ENCODE measurements at regions not wholly inside any gene's neighbourhood (a gene's known extent, or its start where the extent isn't known, plus 50 kb on each side); places are given as distances from the start of the nearest gene placed in this dataset.

DNA sequence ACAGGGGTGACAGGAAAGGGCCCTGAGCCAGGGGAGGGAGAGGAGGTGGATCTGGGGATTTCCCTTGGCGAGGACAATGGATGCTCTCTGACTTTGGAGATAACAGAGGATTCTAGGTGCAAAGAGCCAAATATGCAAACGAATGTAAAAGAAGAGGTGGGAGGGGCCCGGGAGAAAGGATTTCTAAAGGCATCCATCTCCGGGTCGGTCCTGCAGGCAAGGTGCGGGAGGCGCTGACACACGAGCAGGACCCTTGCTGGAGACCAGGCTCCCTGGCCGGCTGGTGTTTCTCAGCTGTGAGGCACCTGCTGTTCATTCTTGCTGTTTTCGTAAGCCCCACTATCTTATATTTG is 115.2 kb upstream of the TLE3 start:
- no peak for DNase-seq (ENCODE audit: low read depth)
- H3K4me3 ChIP-seq (ENCODE audit: low read length): no peak overlapping the region
- TF ChIP-seq, protein P1, sequence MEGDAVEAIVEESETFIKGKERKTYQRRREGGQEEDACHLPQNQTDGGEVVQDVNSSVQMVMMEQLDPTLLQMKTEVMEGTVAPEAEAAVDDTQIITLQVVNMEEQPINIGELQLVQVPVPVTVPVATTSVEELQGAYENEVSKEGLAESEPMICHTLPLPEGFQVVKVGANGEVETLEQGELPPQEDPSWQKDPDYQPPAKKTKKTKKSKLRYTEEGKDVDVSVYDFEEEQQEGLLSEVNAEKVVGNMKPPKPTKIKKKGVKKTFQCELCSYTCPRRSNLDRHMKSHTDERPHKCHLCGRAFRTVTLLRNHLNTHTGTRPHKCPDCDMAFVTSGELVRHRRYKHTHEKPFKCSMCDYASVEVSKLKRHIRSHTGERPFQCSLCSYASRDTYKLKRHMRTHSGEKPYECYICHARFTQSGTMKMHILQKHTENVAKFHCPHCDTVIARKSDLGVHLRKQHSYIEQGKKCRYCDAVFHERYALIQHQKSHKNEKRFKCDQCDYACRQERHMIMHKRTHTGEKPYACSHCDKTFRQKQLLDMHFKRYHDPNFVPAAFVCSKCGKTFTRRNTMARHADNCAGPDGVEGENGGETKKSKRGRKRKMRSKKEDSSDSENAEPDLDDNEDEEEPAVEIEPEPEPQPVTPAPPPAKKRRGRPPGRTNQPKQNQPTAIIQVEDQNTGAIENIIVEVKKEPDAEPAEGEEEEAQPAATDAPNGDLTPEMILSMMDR (IDR thresholded peaks at IDR 0.05; ENCODE audit: insufficient read depth, low read depth, low read length, missing control alignments): no peak

GRCh38 chr15:70212286-70212962 is 114.7 kb upstream of the TLE3 start:
- no peak for DNase-seq (ENCODE audit: low read depth)
- TF ChIP-seq, protein P1 (IDR thresholded peaks at IDR 0.05; ENCODE audit: insufficient read depth, low read depth, low read length, missing control alignments): no peak
- no peak overlapping the region for H3K4me3 ChIP-seq (ENCODE audit: low read length)

GRCh38 chr15:70210528-70210927 is 112.8 kb upstream of the TLE3 start:
- no peak overlapping the region for H3K4me3 ChIP-seq (ENCODE audit: low read length)
- DNase-seq (ENCODE audit: low read depth): no peak
- TF ChIP-seq, protein P1 (IDR thresholded peaks at IDR 0.05; ENCODE audit: insufficient read depth, low read depth, low read length, missing control alignments): no peak

GRCh38 chr15:70210076-70210475 is 112.4 kb upstream of the TLE3 start:
- H3K4me3 ChIP-seq (ENCODE audit: low read length): no peak overlapping the region
- TF ChIP-seq, protein P1 (IDR thresholded peaks at IDR 0.05; ENCODE audit: insufficient read depth, low read depth, low read length, missing control alignments): no peak
- no peak for DNase-seq (ENCODE audit: low read depth)

GRCh38 chr15:70209499-70209898 is 111.8 kb upstream of the TLE3 start:
- no peak overlapping the region for H3K4me3 ChIP-seq (ENCODE audit: low read length)
- no peak for DNase-seq (ENCODE audit: low read depth)
- TF ChIP-seq, protein P1 (IDR thresholded peaks at IDR 0.05; ENCODE audit: insufficient read depth, low read depth, low read length, missing control alignments): no peak

- no peak for DNase-seq (ENCODE audit: low read depth)
- no peak overlapping the region for H3K4me3 ChIP-seq (ENCODE audit: low read length)
- TF ChIP-seq, protein P1 (IDR thresholded peaks at IDR 0.05; ENCODE audit: insufficient read depth, low read depth, low read length, missing control alignments): no peak
Observed at GRCh38 chr15:70208332-70208731, 110.6 kb upstream of the TLE3 start.

- no peak for DNase-seq (ENCODE audit: low read depth)
- no peak overlapping the region for H3K4me3 ChIP-seq (ENCODE audit: low read length)
- TF ChIP-seq, protein P1 (IDR thresholded peaks at IDR 0.05; ENCODE audit: insufficient read depth, low read depth, low read length, missing control alignments): no peak
Observed at GRCh38 chr15:70206668-70207067, 109.0 kb upstream of the TLE3 start.

All from epithelial cell of esophagus (primary cell).